ENCODE measurements at regions not wholly inside any gene's neighbourhood (a gene's known extent, or its start where the extent isn't known, plus 50 kb on each side); places are given as distances from the start of the nearest gene placed in this dataset.
A peak's percentile ranks its signal among the peaks of the same experiment; 100 is the strongest.
"Not testable (repeated sequence)": the region's sequence is repeated elsewhere in the genome, so short reads cannot be mapped to it uniquely, and the experiment has no call there.

DNA sequence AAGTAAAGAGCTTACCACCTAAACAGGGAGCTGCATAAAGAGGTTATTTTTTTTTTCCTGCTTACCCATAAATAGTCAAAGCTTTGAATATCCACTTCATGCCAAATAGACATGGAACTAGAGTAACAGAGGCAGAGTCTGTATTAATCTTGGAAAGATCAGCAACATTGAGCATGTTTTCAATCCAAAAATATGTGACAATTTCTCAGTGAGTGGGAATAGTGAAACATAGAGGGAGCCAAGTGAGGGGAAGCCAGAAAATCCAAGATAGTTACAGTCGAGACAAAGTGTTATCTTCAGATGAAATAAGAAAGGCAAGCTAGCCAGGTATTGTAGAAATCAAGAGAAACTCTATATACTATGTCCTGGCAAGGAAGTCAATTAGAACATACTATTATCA is 122.3 kb upstream of the TACR3 start:
- CTCF ChIA-PET = no interaction called here
- RAD21 ChIA-PET (ENCODE audit: low non-redundant PET in 1 of 2, low total read pairs in 2 of 2, uncharacterized antibody in 2 of 2, unreplicated experiment in 2 of 2) = no interaction called here
- Histone ChIP-seq H3K4me1 (ENCODE audit: control insufficient read depth in 1 of 2, insufficient read depth in 2 of 2, low read length in 2 of 2) (no peaks in the 10 kb centered on the region), H3K4me3 (replicated peaks in 1 of 2; ENCODE audit: low read depth in 1 of 2, low read length in 2 of 2) (no peak overlapping the region), H3K79me2 (ENCODE audit: insufficient read depth, low read length) (no peaks in the 10 kb centered on the region), H3K4me2 (ENCODE audit: low read length) (no peak overlapping the region), H3K9me3 (ENCODE audit: control insufficient read depth in 1 of 2, insufficient read depth in 1 of 2, low read depth in 1 of 2, low read length in 2 of 2) (no peaks in the 10 kb centered on the region; a peak in 1 of 4 replicates), H3K36me3 (ENCODE audit: control insufficient read depth in 1 of 2, insufficient read depth in 2 of 2, low read length in 2 of 2) (no peaks in the 10 kb centered on the region), H4K20me1 (ENCODE audit: insufficient read depth) (no peaks in the 10 kb centered on the region), H3K9ac (ENCODE audit: low read length) (no peak overlapping the region), H3K27ac (ENCODE audit: low read depth, low read length) (no peak overlapping the region), H3K9me2 (ENCODE audit: insufficient read depth) (no peaks in the 10 kb centered on the region), H2AFZ (ENCODE audit: low read depth, low read length, poor library complexity, severe bottlenecking) (no peak overlapping the region), H3K27me3 (ENCODE audit: insufficient read depth, low read length) (no peaks in the 10 kb centered on the region)
- ATAC-seq (no peak), DNase-seq (ENCODE audit: low read depth, low spot score) (no peak)
- POLR2A ChIA-PET = no interaction called here
- intact Hi-C loops (cut with micrococcal nuclease) = no loop called here
- TF ChIP-seq EZH2phosphoT487 (IDR thresholded peaks at IDR 0.05; ENCODE audit: borderline replicate concordance) = no peak
- no peak for TF ChIP-seq ZNF274 (IDR thresholded peaks at IDR 0.05; ENCODE audit: low read depth, low read length)
- no peak for TF ChIP-seq RAD21 (IDR thresholded peaks at IDR 0.05; ENCODE audit: low read depth)
- no peak for TF ChIP-seq EGR1 (IDR thresholded peaks at IDR 0.05; ENCODE audit: low read depth)
- BruUV-seq (replicated peaks) = no TSS peak

DNA sequence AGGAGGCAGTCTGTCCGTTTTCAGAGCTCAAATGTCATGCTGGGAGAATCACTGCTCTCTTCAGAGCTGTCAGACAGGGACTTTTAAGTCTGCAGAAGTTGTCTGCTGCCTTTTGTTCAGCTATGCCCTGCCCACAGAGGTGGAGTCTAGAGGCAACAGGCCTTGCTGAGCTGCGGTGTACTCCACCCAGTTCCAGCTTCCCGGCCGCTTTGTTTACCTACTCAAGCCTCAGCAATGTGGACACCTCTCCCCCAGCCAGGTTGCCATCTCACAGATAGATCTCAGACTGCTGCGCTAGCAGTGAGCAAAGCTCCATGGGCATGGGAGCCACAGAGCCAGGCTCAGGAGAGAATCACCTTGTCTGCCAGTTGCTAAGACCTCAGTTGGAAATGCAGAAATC is 90.5 kb upstream of the TACR3 start:
- H3K9ac ChIP-seq (ENCODE audit: low read length); CTCF ChIA-PET; BruUV-seq (replicated peaks); H3K9me2 ChIP-seq (ENCODE audit: insufficient read depth); intact Hi-C loops (cut with micrococcal nuclease); RAD21 ChIA-PET (ENCODE audit: low non-redundant PET in 1 of 2, low total read pairs in 2 of 2, uncharacterized antibody in 2 of 2, unreplicated experiment in 2 of 2); ATAC-seq; H3K27ac ChIP-seq (ENCODE audit: low read depth, low read length); H3K4me1 ChIP-seq (ENCODE audit: control insufficient read depth in 1 of 2, insufficient read depth in 2 of 2, low read length in 2 of 2); H3K79me2 ChIP-seq (ENCODE audit: insufficient read depth, low read length); H3K4me2 ChIP-seq (ENCODE audit: low read length); H3K4me3 ChIP-seq (replicated peaks in 1 of 2; ENCODE audit: low read depth in 1 of 2, low read length in 2 of 2); H2AFZ ChIP-seq (ENCODE audit: low read depth, low read length, poor library complexity, severe bottlenecking); H4K20me1 ChIP-seq (ENCODE audit: insufficient read depth); POLR2A ChIA-PET; H3K9me3 ChIP-seq (ENCODE audit: control insufficient read depth in 1 of 2, insufficient read depth in 1 of 2, low read depth in 1 of 2, low read length in 2 of 2); H3K36me3 ChIP-seq (ENCODE audit: control insufficient read depth in 1 of 2, insufficient read depth in 2 of 2, low read length in 2 of 2); DNase-seq (ENCODE audit: low read depth, low spot score); H3K27me3 ChIP-seq (ENCODE audit: insufficient read depth, low read length): not testable (repeated sequence)

DNA sequence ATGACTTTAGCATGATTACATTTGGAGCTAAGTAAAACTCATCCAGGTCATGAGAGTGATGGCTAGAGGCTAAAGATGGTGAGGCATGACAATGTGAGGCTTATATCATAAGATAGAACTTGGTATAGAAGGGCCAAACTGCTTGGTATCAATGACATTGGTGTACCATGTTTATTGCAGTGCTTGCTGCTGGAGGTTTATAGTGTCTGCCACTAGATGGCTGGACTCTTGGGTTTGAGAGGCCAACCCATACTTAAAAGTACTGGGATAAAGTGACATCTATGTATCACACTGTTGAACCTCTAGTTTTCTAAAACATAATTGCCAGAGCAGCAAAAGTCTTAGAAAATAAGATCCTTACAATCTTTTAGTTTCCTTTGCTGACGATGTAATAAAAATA is 83.0 kb upstream of the TACR3 start:
- Histone ChIP-seq H3K27me3 (ENCODE audit: insufficient read depth, low read length) (no peaks in the 10 kb centered on the region), H3K4me3 (replicated peaks in 1 of 2; ENCODE audit: low read depth in 1 of 2, low read length in 2 of 2) (no peak overlapping the region), H4K20me1 (ENCODE audit: insufficient read depth) (no peaks in the 10 kb centered on the region), H3K4me2 (ENCODE audit: low read length) (no peak overlapping the region), H3K9ac (ENCODE audit: low read length) (no peak overlapping the region), H3K9me2 (ENCODE audit: insufficient read depth) (no peaks in the 10 kb centered on the region), H3K27ac (ENCODE audit: low read depth, low read length) (no peak overlapping the region), H3K4me1 (ENCODE audit: control insufficient read depth in 1 of 2, insufficient read depth in 2 of 2, low read length in 2 of 2) (no peaks in the 10 kb centered on the region), H3K36me3 (ENCODE audit: control insufficient read depth in 1 of 2, insufficient read depth in 2 of 2, low read length in 2 of 2) (no peaks in the 10 kb centered on the region), H3K79me2 (ENCODE audit: insufficient read depth, low read length) (no peaks in the 10 kb centered on the region), H3K9me3 (ENCODE audit: control insufficient read depth in 1 of 2, insufficient read depth in 1 of 2, low read depth in 1 of 2, low read length in 2 of 2) (no peaks in the 10 kb centered on the region), H2AFZ (ENCODE audit: low read depth, low read length, poor library complexity, severe bottlenecking) (no peak overlapping the region)
- intact Hi-C loops (cut with micrococcal nuclease) = loop anchor here (10.0 kb wide), 1 partner anchor 192 kb away; no protein-coding TSS in a partner anchor
- CTCF ChIA-PET = no interaction called here
- DNase-seq (ENCODE audit: low read depth, low spot score) (no peak), ATAC-seq (no peak; the same call in 1 of the 2 replicates)
- BruUV-seq (replicated peaks) = no TSS peak
- POLR2A ChIA-PET = no interaction called here
- TF ChIP-seq, protein P1, sequence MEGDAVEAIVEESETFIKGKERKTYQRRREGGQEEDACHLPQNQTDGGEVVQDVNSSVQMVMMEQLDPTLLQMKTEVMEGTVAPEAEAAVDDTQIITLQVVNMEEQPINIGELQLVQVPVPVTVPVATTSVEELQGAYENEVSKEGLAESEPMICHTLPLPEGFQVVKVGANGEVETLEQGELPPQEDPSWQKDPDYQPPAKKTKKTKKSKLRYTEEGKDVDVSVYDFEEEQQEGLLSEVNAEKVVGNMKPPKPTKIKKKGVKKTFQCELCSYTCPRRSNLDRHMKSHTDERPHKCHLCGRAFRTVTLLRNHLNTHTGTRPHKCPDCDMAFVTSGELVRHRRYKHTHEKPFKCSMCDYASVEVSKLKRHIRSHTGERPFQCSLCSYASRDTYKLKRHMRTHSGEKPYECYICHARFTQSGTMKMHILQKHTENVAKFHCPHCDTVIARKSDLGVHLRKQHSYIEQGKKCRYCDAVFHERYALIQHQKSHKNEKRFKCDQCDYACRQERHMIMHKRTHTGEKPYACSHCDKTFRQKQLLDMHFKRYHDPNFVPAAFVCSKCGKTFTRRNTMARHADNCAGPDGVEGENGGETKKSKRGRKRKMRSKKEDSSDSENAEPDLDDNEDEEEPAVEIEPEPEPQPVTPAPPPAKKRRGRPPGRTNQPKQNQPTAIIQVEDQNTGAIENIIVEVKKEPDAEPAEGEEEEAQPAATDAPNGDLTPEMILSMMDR (IDR thresholded peaks at IDR 0.05 in 2 of 3, conservative IDR thresholded peaks at IDR 0.05 in 1 of 3; ENCODE audit: borderline replicate concordance in 1 of 3, insufficient read depth in 1 of 3, low read depth in 2 of 3, low read length in 2 of 3) = 0 out of 6 replicates have a peak, but pooled peaks of 2 of the 3 experiments have one; percentile 19 to 20
- TF ChIP-seq JUND (IDR thresholded peaks at IDR 0.05) = no peak
- RAD21 ChIA-PET (ENCODE audit: low non-redundant PET in 1 of 2, low total read pairs in 2 of 2, uncharacterized antibody in 2 of 2, unreplicated experiment in 2 of 2) = no interaction called here
